Vagina (tissue), 2 donors: ENCODE measurements at regions not wholly inside any gene's neighbourhood (a gene's known extent, or its start where the extent isn't known, plus 50 kb on each side); places are given as distances from the start of the nearest gene placed in this dataset.
"Not testable (repeated sequence)": the region's sequence is repeated elsewhere in the genome, so short reads cannot be mapped to it uniquely, and the experiment has no call there.

ENCODE experiments used
- DNase-seq, 2 donors: peaks; one replicate each; pipeline ENCODE4 v3.0.0-alpha.2; 2017; ENCODE audit errors: extremely low spot score in 2 of 2
- H3K27ac ChIP-seq: fragments of 200-600 bp; sonication (generic); one replicate; pipeline ENCODE4 v1.5.1; 2019
- H3K27me3 ChIP-seq: fragments of 200-600 bp; sonication (generic); one replicate; pipeline ENCODE4 v1.5.1; 2019
- H3K36me3 ChIP-seq, 2 donors: fragments of 200-600 bp; sonication (generic); one replicate each; pipeline ENCODE4 v1.5.1; 2017 to 2019
- H3K4me1 ChIP-seq: fragments of 200-600 bp; sonication (generic); one replicate; pipeline ENCODE4 v1.5.1; 2019
- H3K4me3 ChIP-seq, 2 donors: fragments of 200-600 bp; sonication (generic); 1 replicate in 1 of 2; 2 replicates in 1 of 2; pipeline ENCODE4 v1.5.1; 2016 to 2019
- H3K9me3 ChIP-seq: fragments of 200-600 bp; sonication (generic); one replicate; pipeline ENCODE4 v1.5.1; 2019
- intact Hi-C: fragments of 100-400 bp; cut with DNase I; formaldehyde crosslinking; loops from one replicate; pipeline ENCODE4 v1.15.1; 2023

GRCh38 chr22:11017108-11017507 lies 4510.9 kb upstream of the OR11H1 start:
- DNase-seq, H3K4me3 ChIP-seq, H3K36me3 ChIP-seq, H3K9me3 ChIP-seq, intact Hi-C loops, H3K4me1 ChIP-seq, H3K27ac ChIP-seq, H3K27me3 ChIP-seq: not testable (repeated sequence)

DNA sequence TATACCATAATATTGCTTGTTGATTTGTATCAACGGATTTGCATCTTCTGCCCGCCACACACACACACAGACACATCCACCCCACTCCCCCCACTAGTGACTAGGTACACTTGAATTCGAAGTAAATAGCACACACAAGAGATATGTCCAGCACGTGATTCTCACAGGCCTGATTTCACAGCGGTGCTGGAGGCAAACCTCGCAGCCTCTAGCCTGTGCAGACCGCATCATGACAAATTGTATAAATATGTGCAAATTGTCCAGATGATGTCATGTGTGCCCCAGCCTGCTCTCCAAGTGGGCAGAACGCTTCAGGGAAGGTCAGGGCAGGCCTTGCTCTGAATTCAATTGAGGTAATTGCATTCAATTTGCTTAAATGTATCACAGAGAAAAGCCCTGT lies 4507.5 kb upstream of the OR11H1 start:
- intact Hi-C loops: not testable (repeated sequence)
- DNase-seq: peak in 1 of 2 donors; percentile 44

DNA sequence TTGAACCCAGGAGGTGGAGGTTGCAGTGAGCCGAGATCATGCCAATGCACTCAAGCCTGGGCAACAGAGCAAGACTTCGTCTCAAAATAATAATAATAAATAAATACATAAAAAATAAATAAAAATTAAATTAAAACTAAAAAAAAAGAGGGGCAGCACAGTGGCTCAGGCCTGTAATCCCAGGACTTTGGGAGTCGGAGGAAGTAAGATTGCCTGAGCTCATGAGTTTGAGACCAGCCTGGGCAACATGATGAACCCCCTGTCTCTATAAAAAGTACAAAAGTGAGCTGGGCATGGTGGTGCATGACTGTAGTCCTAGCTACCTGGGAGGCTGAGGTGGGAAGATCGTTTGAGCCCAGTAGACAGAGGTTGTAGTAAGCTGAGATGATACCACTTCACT lies 4501.5 kb upstream of the OR11H1 start:
- H3K27ac ChIP-seq, H3K4me3 ChIP-seq, intact Hi-C loops, H3K36me3 ChIP-seq, H3K9me3 ChIP-seq, H3K27me3 ChIP-seq, H3K4me1 ChIP-seq: not testable (repeated sequence)
- DNase-seq: peak in 1 of 2 donors; percentile 64

More for the DNA sequence above, 4507.5 kb upstream of the OR11H1 start:
- not testable (repeated sequence) for H3K4me1 ChIP-seq, H3K27me3 ChIP-seq, H3K9me3 ChIP-seq, H3K4me3 ChIP-seq, H3K27ac ChIP-seq, H3K36me3 ChIP-seq

DNA sequence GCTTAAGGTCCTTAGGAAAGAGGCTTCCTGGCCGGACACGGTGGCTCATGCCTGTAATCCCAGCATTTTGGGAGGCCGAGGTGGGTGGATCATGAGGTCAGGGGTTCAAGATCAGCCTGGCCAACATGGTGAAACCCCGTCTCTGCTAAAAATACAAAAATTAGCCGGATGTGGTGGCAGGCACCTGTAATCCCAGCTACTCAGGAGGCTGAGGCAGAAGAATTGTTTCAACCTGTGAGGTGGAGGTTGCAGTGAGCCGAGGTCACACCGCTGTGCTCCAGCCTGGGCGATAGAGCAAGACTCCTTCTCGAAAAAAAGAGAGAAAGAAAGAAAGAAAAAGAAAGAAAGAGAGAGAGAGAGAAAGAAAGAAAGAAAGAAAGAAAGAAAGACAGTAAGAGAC lies 4500.9 kb upstream of the OR11H1 start:
- H3K9me3 ChIP-seq, DNase-seq, H3K4me1 ChIP-seq, H3K4me3 ChIP-seq, H3K27ac ChIP-seq, intact Hi-C loops, H3K36me3 ChIP-seq, H3K27me3 ChIP-seq: not testable (repeated sequence)

DNA sequence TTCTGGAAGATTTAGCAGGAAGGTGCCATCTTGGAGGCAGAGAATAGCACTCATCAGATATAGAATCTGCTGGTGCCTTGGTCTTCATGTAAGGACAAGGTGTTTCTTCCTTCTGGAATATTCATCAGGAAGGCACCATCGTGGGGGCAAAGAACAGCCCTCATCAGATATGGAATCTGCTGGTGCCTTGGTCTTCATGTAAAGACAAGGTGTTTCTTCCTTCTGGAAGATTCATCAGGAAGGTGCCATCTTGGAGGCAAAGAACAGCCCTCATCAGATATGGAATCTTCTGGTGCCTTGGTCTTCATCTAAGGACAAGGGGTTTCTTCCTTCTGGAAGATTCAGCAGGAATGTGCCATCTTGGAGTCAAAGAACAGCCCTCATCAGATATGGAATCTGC lies 4500.5 kb upstream of the OR11H1 start:
- H3K27me3 ChIP-seq, H3K4me3 ChIP-seq, H3K27ac ChIP-seq, H3K9me3 ChIP-seq, H3K4me1 ChIP-seq, intact Hi-C loops, H3K36me3 ChIP-seq: not testable (repeated sequence)
- peak in 1 of 2 donors; percentile 89 for DNase-seq

GRCh38 chr22:11028180-11028579 lies 4499.8 kb upstream of the OR11H1 start:
- H3K27ac ChIP-seq, H3K36me3 ChIP-seq, H3K4me1 ChIP-seq, intact Hi-C loops, H3K4me3 ChIP-seq, H3K27me3 ChIP-seq: not testable (repeated sequence)
- DNase-seq: peak in 1 of 2 donors; percentile 64
- peaks cover 12% of the 10 kb centered on the region for H3K9me3 ChIP-seq

DNA sequence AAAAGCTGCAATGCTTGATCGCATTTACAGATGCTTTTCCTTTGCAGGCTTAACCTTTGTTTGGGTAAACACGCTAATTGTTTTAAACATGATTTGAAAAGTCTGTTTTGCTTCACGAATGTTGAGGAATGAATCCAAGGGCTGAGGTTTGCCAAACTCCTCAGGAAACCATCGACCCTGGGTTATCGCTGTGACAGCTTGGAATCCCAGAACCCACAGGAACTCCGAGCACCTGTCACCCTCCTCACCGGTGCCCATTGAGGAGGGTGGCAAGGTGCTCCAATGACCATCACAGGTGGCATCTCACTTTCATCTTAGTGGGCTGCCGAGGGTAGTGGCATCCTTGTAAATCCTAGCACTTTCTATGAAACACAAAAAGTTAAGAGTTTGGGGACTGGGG lies 4498.5 kb upstream of the OR11H1 start:
- H3K4me3 ChIP-seq, H3K4me1 ChIP-seq, H3K36me3 ChIP-seq, H3K27me3 ChIP-seq, H3K27ac ChIP-seq, intact Hi-C loops: not testable (repeated sequence)
- DNase-seq: peak in 1 of 2 donors; percentile 88
- peaks cover 12% of the 10 kb centered on the region for H3K9me3 ChIP-seq

DNA sequence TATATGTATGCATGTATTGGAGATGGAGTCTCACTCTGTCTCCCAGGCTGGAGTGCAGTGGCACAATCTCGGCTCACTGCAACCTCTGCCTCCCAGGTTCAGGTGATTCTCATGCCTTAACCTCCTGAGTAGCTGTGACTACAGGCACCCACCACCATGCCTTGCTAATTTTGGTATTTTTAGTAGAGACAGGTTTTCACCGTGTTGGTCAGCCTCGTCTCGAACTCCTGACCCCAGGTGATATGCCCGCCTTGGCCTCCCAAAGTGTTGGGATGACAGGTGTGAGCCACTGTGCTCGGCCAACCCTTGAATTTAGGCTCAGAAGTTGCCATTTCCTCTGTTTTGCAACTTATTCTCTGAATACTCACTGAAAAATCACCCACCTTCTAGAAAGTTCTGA lies 4498.0 kb upstream of the OR11H1 start:
- H3K36me3 ChIP-seq, H3K4me1 ChIP-seq, H3K4me3 ChIP-seq, H3K27ac ChIP-seq, H3K27me3 ChIP-seq, intact Hi-C loops: not testable (repeated sequence)
- peaks cover 12% of the 10 kb centered on the region for H3K9me3 ChIP-seq
- peak in 1 of 2 donors; percentile 89 for DNase-seq

- intact Hi-C loops, H3K4me1 ChIP-seq, H3K27ac ChIP-seq, H3K36me3 ChIP-seq, H3K4me3 ChIP-seq, H3K27me3 ChIP-seq: not testable (repeated sequence)
- peak in 1 of 2 donors; percentile 89 for DNase-seq
- H3K9me3 ChIP-seq: peaks cover 12% of the 10 kb centered on the region
These were observed 4497.2 kb upstream of the OR11H1 start for GRCh38 chr22:11030571-11031410.

- H3K4me1 ChIP-seq, H3K27me3 ChIP-seq, H3K4me3 ChIP-seq, intact Hi-C loops, H3K36me3 ChIP-seq, H3K27ac ChIP-seq: not testable (repeated sequence)
- peak; percentile 89 to 97 for DNase-seq
- peaks cover 12% of the 10 kb centered on the region for H3K9me3 ChIP-seq
These were observed 4495.9 kb upstream of the OR11H1 start for GRCh38 chr22:11032115-11032514.

GRCh38 chr22:11034660-11034987 lies 4493.4 kb upstream of the OR11H1 start:
- DNase-seq: peak; percentile 86 to 97
- H3K27ac ChIP-seq, H3K36me3 ChIP-seq, H3K27me3 ChIP-seq, intact Hi-C loops, H3K4me1 ChIP-seq, H3K4me3 ChIP-seq: not testable (repeated sequence)
- H3K9me3 ChIP-seq: peaks cover 31% of the 10 kb centered on the region

DNA sequence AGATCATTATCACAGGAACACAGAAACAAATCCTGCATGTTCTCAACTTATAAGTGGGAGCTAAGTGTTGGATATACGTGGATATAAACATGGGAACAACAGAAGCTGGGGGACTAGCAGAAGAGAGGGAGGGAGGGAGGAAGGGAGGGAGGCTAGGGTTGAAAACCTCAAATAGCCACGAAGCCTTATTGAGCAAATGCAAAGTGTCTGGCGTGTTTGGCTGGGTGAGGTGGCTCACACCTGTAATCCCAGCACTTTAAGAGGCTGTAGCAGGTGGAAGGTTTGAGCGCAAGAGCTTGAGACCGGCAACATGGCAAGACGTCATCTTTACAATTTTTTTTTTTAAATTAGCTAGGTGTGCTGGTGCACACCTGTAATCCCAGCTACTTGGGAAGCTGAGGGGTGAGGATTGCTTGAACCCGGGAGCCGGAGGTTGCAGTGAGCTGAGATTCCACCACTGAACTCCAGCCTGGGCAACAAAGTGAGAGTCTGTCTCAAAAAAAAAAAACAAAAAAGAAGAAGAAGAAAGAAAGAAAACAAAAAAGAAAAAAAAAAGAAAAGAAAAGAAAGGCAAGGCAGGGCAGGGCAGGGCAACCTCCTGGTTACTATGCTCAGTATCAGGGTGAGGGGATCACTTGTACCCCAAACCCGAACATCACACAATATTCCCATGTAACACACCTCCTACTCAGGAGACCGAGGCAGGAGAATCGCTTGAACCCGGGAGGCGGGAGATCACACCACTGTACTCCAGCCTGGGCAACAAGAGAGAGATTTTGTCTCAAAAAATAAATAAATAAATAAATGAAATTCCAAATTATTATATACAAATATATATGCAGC lies 4492.7 kb upstream of the OR11H1 start:
- H3K27ac ChIP-seq, H3K27me3 ChIP-seq, H3K36me3 ChIP-seq, H3K4me3 ChIP-seq, H3K4me1 ChIP-seq, intact Hi-C loops: not testable (repeated sequence)
- DNase-seq: peak; percentile 91 to 96
- H3K9me3 ChIP-seq: peaks cover 28% of the 10 kb centered on the region

DNA sequence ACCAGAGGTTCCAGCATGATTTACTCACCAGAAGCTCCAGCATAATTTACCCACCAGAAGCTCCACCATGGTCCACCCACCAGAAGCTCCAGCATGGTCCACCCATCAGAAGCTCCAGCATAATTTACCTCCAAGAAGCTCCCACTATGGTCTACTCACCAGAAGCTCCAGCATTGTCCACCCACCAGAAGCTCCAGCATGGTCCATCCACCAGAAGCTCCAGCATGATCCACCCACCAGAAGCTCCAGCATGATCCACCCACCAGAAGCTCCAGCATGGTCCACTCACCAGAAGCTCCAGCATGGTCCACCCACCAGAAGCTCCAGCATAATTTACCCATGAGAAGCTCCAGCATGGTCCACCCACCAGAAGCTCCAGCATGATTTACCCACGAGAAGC lies 4490.7 kb upstream of the OR11H1 start:
- H3K4me1 ChIP-seq, intact Hi-C loops, H3K4me3 ChIP-seq, H3K27me3 ChIP-seq, H3K36me3 ChIP-seq, H3K27ac ChIP-seq: not testable (repeated sequence)
- peaks cover 24% of the 10 kb centered on the region for H3K9me3 ChIP-seq
- peak; percentile 90 to 96 for DNase-seq

DNA sequence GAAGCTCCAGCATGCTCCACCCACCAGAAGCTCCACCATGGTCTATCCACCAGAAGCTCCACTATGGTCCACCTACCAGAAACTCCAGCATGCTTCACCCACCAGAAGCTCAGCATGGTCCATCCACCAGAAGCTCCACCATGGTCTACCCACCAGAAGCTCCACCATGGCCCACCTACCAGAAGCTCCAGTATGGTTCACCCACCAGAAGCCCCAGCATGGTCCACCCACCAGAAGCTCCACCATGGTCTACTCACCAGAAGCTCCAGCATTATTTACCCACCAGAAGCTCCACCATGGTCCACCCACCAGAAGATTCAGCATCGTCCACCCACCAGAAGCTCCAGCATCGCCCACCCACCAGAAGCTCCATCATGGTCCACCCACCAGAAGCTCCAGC lies 4490.2 kb upstream of the OR11H1 start:
- H3K4me3 ChIP-seq, H3K27ac ChIP-seq, H3K36me3 ChIP-seq, H3K4me1 ChIP-seq, intact Hi-C loops, H3K27me3 ChIP-seq: not testable (repeated sequence)
- peak; percentile 98 to 100 for DNase-seq
- H3K9me3 ChIP-seq: peaks cover 22% of the 10 kb centered on the region
